Stomach (tissue), 8 donors: ENCODE measurements at regions not wholly inside any gene's neighbourhood (a gene's known extent, or its start where the extent isn't known, plus 50 kb on each side); places are given as distances from the start of the nearest gene placed in this dataset.
A peak's percentile ranks its signal among the peaks of the same experiment; 100 is the strongest.
"Not testable (repeated sequence)": the region's sequence is repeated elsewhere in the genome, so short reads cannot be mapped to it uniquely, and the experiment has no call there.

Source experiments
- DNase-seq, 2 donors: peaks; one replicate each; pipeline versions ENCODE4 v3.0.0 to v3.0.0-alpha.2; 2013 to 2019
- H3K27ac ChIP-seq, 5 donors: fragments of 200-600 bp in 4 of 5; sonication (generic) in 4 of 5; one replicate each; pipeline ENCODE4 v1.5.1; 2013 to 2019; ENCODE audit warnings: mild to moderate bottlenecking in 1 of 5, moderate library complexity in 1 of 5
- H3K27me3 ChIP-seq, 3 donors: fragments of 200-600 bp; sonication (generic); one replicate each; pipeline ENCODE4 v1.5.1; 2017 to 2019; ENCODE audit warnings: mixed run types in 1 of 3
- H3K36me3 ChIP-seq, 4 donors: fragments of 200-600 bp; sonication (generic); 1 replicate in 3 of 4; 2 replicates in 1 of 4; pipeline ENCODE4 v1.5.1; 2016 to 2019
- H3K4me1 ChIP-seq, 4 donors: fragments of 200-600 bp; sonication (generic); one replicate each; pipeline ENCODE4 v1.5.1; 2016 to 2019
- H3K4me3 ChIP-seq, 4 donors: fragments of 200-600 bp; sonication (generic) in 3 of 4; one replicate each; pipeline ENCODE4 v1.5.1; 2016 to 2019; ENCODE audit warnings: mild to moderate bottlenecking in 1 of 4
- H3K9me3 ChIP-seq, 4 donors: fragments of 200-600 bp; sonication (generic); one replicate each; pipeline ENCODE4 v1.5.1; 2016 to 2019
- EP300 ChIP-seq: sonication (generic); formaldehyde crosslinking; IDR thresholded peaks from one replicate; pipeline ENCODE4 v1.6.1; 2017; ENCODE audit warnings: antibody characterized with exemption
- POLR2A ChIP-seq, 4 donors: fragments of 450-650 bp; IDR thresholded peaks; one replicate each; pipeline ENCODE4 v1.6.1; 2016; ENCODE audit warnings: antibody characterized with exemption in 4 of 4, control low read depth in 2 of 4, mild to moderate bottlenecking in 1 of 4, moderate library complexity in 1 of 4
- POLR2AphosphoS5 ChIP-seq, 3 donors: sonication (generic); formaldehyde crosslinking; IDR thresholded peaks; one replicate each; pipeline ENCODE4 v1.6.1; 2016; ENCODE audit warnings: antibody characterized with exemption in 3 of 3
- WGBS, 5 donors: extraction: QIAGEN DNeasy Blood & Tissue Kit in 3 of 5; methylation state at CpG; one replicate each; pipeline versions ENCODE4 v1.1.5 to v1.1.7; 2013 to 2018; 5-methylcytosine and 5-hydroxymethylcytosine counted together
- intact Hi-C: fragments of 100-400 bp; cut with DNase I; formaldehyde crosslinking; loops from one replicate; pipeline ENCODE4 v1.15.1; 2023; ENCODE audit warnings: low total_unique reads
- TF ChIP-seq, protein P1 (sequence below), 7 experiments: fragments of 450-650 bp in 4 of 7; fragments of 200-600 bp in 3 of 7; sonication (generic) in 3 of 7; IDR thresholded peaks; one replicate each; pipeline ENCODE4 v1.5.1; 2016 to 2019; ENCODE audit warnings: antibody characterized with exemption in 7 of 7, control low read depth in 2 of 7, mild to moderate bottlenecking in 1 of 7
- donor health status: healthy with polysubstance abuse.
- donor health status: Bipolar disorder and iron deficiency.
- donor health status: healthy.

- H3K27me3 ChIP-seq: no peaks in the 10 kb centered on the region
- TF ChIP-seq POLR2A (IDR thresholded peaks at IDR 0.05) (no peak), POLR2AphosphoS5 (IDR thresholded peaks at IDR 0.05) (no peak), EP300 (no peak)
- TF ChIP-seq, protein P1, sequence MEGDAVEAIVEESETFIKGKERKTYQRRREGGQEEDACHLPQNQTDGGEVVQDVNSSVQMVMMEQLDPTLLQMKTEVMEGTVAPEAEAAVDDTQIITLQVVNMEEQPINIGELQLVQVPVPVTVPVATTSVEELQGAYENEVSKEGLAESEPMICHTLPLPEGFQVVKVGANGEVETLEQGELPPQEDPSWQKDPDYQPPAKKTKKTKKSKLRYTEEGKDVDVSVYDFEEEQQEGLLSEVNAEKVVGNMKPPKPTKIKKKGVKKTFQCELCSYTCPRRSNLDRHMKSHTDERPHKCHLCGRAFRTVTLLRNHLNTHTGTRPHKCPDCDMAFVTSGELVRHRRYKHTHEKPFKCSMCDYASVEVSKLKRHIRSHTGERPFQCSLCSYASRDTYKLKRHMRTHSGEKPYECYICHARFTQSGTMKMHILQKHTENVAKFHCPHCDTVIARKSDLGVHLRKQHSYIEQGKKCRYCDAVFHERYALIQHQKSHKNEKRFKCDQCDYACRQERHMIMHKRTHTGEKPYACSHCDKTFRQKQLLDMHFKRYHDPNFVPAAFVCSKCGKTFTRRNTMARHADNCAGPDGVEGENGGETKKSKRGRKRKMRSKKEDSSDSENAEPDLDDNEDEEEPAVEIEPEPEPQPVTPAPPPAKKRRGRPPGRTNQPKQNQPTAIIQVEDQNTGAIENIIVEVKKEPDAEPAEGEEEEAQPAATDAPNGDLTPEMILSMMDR (IDR thresholded peaks at IDR 0.05): no peak
- H3K4me1 ChIP-seq: no peaks in the 10 kb centered on the region
- no peak overlapping the region for H3K27ac ChIP-seq
- 78 to 87% (median 80%) methylated on average over 2 of the region's 2 CpGs for WGBS, 5 donors
- no peaks in the 10 kb centered on the region for H3K36me3 ChIP-seq
- H3K9me3 ChIP-seq: peaks cover 0 to 2% (median 0%) of the 10 kb centered on the region in 4 donors
- intact Hi-C loops: no loop called here
- H3K4me3 ChIP-seq: no peak overlapping the region
- DNase-seq: peak in 1 of 2 donors; percentile 2
Observed at GRCh38 chr3:176041812-176042211, 1155.5 kb downstream of the TBL1XR1 start.

DNA sequence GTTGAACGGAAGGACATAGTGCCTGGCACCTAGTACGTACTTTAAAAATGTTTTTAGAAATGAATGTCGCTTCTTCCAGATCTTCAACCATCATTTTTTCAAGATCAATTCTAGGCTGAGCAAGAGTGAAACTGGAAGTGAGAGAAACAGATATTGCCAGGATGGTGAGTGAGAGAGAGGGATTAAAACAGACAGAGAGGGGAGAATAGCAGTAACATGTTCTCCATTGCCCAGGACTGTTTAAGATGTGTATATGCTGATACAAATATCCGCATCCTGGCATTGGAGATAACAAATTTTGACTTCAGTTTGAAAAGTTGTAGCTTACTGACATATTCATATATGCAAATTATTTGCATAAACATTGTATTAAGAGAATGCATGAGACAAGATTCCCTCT lies 1156.1 kb downstream of the TBL1XR1 start:
- intact Hi-C loops: no loop called here
- DNase-seq: no peak
- no peaks in the 10 kb centered on the region for H3K4me1 ChIP-seq
- no peak overlapping the region for H3K4me3 ChIP-seq
- TF ChIP-seq POLR2A (IDR thresholded peaks at IDR 0.05) (no peak), POLR2AphosphoS5 (IDR thresholded peaks at IDR 0.05) (no peak), EP300 (no peak)
- TF ChIP-seq, protein P1 (IDR thresholded peaks at IDR 0.05): no peak
- no peak overlapping the region for H3K27ac ChIP-seq
- whole genome bisulfite sequencing, 5 donors: 90 to 97% (median 94%) methylated on average over 4 of the region's 4 CpGs
- H3K27me3 ChIP-seq: no peaks in the 10 kb centered on the region
- H3K9me3 ChIP-seq: peaks cover 0 to 6% (median 0%) of the 10 kb centered on the region in 4 donors
- H3K36me3 ChIP-seq: no peaks in the 10 kb centered on the region

DNA sequence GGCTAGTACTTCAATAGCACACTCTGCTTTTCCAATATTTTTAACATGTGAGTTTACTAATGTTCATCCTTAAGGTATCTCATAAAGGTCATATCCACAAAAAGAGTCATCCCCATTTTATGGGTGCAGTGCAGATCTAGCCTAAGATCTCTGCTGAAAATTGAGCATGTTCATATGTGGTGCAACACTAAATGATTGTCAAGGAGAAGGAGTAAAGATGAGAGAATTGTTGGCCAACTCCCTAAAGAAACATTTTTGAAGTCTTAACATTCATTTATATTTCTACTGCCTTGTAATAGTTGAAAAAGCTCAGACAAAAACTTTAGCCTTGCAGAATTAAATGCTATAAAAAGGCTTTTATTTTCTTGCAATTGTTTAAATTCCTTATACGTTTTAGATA lies 1159.6 kb downstream of the TBL1XR1 start:
- no peak for TF ChIP-seq EP300
- no peak for TF ChIP-seq POLR2AphosphoS5 (IDR thresholded peaks at IDR 0.05)
- TF ChIP-seq POLR2A (IDR thresholded peaks at IDR 0.05): no peak
- H3K27ac ChIP-seq: no peak overlapping the region
- no peaks in the 10 kb centered on the region for H3K4me1 ChIP-seq
- intact Hi-C loops: no loop called here
- H3K27me3 ChIP-seq: no peaks in the 10 kb centered on the region
- H3K9me3 ChIP-seq: peaks cover 0 to 6% (median 0%) of the 10 kb centered on the region in 4 donors
- DNase-seq: no peak
- 44 to 50% (median 49%) methylated on average over 1 of the region's 1 CpG for WGBS, 5 donors
- H3K36me3 ChIP-seq: no peaks in the 10 kb centered on the region
- H3K4me3 ChIP-seq: no peak overlapping the region

DNA sequence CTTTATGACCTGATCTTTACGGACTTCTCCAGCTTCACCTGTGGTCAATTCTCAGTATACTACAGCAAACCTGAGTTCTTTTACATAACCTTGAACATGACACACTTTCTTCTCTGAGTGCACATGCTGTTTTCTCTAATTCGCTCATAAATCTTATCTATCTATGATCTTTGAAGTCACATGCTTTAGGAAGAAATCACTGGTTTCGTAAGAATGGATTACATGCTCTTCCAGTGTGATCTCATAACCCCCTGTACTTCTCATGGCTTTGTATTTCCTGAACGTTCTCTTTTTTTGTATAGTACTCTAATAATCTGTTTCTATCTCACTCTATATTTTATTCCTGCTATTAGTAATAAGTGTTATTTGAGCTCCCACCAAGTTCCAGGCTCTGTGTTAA lies 1165.2 kb downstream of the TBL1XR1 start:
- no peak for DNase-seq
- intact Hi-C loops: no loop called here
- TF ChIP-seq POLR2A (IDR thresholded peaks at IDR 0.05) (no peak), POLR2AphosphoS5 (IDR thresholded peaks at IDR 0.05) (no peak), EP300 (no peak)
- TF ChIP-seq, protein P1 (IDR thresholded peaks at IDR 0.05): no peak
- Histone ChIP-seq H3K4me1 (no peaks in the 10 kb centered on the region), H3K9me3 (peaks cover 0 to 6% (median 0%) of the 10 kb centered on the region in 4 donors), H3K4me3 (no peak overlapping the region), H3K36me3 (no peaks in the 10 kb centered on the region), H3K27me3 (no peaks in the 10 kb centered on the region), H3K27ac (no peak overlapping the region)
- WGBS, 5 donors: 76 to 80% (median 76%) methylated on average over 4 of the region's 4 CpGs

GRCh38 chr3:176016203-176016602 lies 1157.1 kb downstream of the NAALADL2 start:
- H3K9me3 ChIP-seq, intact Hi-C loops, DNase-seq, H3K4me1 ChIP-seq, H3K4me3 ChIP-seq, H3K36me3 ChIP-seq, H3K27ac ChIP-seq, H3K27me3 ChIP-seq: not testable (repeated sequence)
- 88 to 97% (median 96%) methylated on average over 17 to 20 of the region's 20 CpGs for WGBS, 5 donors

DNA sequence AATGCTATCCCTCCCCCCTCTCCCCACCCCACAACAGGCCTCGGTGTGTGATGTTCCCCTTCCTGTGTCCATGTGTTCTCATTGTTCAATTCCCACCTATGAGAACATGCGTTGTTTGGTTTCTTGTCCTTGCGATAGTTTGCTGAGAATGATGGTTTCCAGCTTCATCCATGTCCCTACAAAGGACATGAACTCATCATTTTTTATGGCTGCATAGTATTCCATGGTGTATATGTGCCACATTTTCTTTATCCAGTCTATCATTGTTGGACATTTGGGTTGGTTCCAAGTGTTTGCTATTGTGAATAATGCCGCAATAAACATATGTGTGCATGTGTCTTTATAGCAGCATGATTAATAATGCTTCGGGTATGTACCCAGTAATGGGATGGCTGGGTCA lies 1156.1 kb downstream of the NAALADL2 start:
- H3K9me3 ChIP-seq, H3K27me3 ChIP-seq, H3K27ac ChIP-seq, H3K4me3 ChIP-seq, DNase-seq, intact Hi-C loops, H3K4me1 ChIP-seq, H3K36me3 ChIP-seq: not testable (repeated sequence)
- WGBS, 5 donors: 97 to 98% (median 97%) methylated on average over 5 of the region's 5 CpGs
